Motor neuron (in vitro differentiated cells): ENCODE measurements at regions not wholly inside any gene's neighbourhood (a gene's known extent, or its start where the extent isn't known, plus 50 kb on each side); places are given as distances from the start of the nearest gene placed in this dataset.
A peak's percentile ranks its signal among the peaks of the same experiment; 100 is the strongest.

Experiments
- ATAC-seq, 8 experiments: fragments of 200-7000 bp; cut with Tn5 transposase; replicated peaks in 6 of 8; 2 replicates each; pipeline ENCODE4 v1.8.0; 2021; ENCODE audit warnings: mild to moderate bottlenecking in 8 of 8, moderate library complexity in 8 of 8
- H3K27ac ChIP-seq, 2 donors: fragments of 250-450 bp; sonication (Bioruptor Pico); 2 replicates each; pipeline ENCODE4 v1.9.0; 2021; ENCODE audit warnings: antibody characterized with exemption in 2 of 2, mild to moderate bottlenecking in 2 of 2, moderate library complexity in 1 of 2
- H3K4me1 ChIP-seq, 2 donors: fragments of 250-450 bp; sonication (Bioruptor Pico); replicated peaks in 1 of 2; 2 replicates each; pipeline ENCODE4 v1.6.1; 2021; ENCODE audit warnings: antibody characterized with exemption in 2 of 2, mild to moderate bottlenecking in 2 of 2, moderate library complexity in 1 of 2
- H3K4me3 ChIP-seq, 5 donors: fragments of 250-450 bp; sonication (Bioruptor Pico); 2 replicates each; pipeline ENCODE4 v1.9.0; 2021; ENCODE audit warnings: antibody characterized with exemption in 5 of 5, mild to moderate bottlenecking in 5 of 5, moderate library complexity in 4 of 5
- WGBS, 10 experiments: fragments of 450-650 bp; shearing (Covaris generic); methylation state at CpG; one replicate each; pipeline ENCODE4 v1.0.0; 2022; 5-methylcytosine and 5-hydroxymethylcytosine counted together
- in situ Hi-C, 9 experiments: fragments of 400-800 bp; cut with MboI; loops; one replicate each; pipeline ENCODE4 v1.15.0; 2021; ENCODE audit warnings: low sequenced_read_pairs in 9 of 9, low pct_unique_long_range_greater_than_20kb in 2 of 9; ENCODE audit not compliant: unreplicated experiment in 9 of 9

- 27 to 100% (median 85%) methylated on average over 2 to 4 of the region's 8 CpGs; no CpG with 5 or more reads in 4 of the 10 experiments for WGBS, 10 experiments
Measured at GRCh38 chr14:101249676-101250036, 311.6 kb upstream of the DIO3 start.

GRCh38 chr14:101250336-101250947, 310.9 kb upstream of the DIO3 start:
- peak in 1 of 8 experiments; percentile 29 for ATAC-seq
- H3K4me3 ChIP-seq: no peak overlapping the region
- peaks cover 0 to 15% of the 10 kb centered on the region in 2 donors for H3K4me1 ChIP-seq
- no peak overlapping the region for H3K27ac ChIP-seq
- WGBS, 10 experiments: 20 to 100% (median 65%) methylated on average over 1 to 4 of the region's 17 CpGs; no CpG with 5 or more reads in 2 of the 10 experiments
- in situ Hi-C loops: no loop called here

More at GRCh38 chr14:101249676-101250036, 311.6 kb upstream of the DIO3 start:
- Histone ChIP-seq H3K4me1 (peaks cover 0 to 7% of the 10 kb centered on the region in 2 donors), H3K27ac (no peak overlapping the region), H3K4me3 (no peak overlapping the region)
- ATAC-seq: no peak
- in situ Hi-C loops: loop anchor here in 1 of 9 experiments (25.0 kb wide), 1 partner anchor 587 kb away; no protein-coding TSS in a partner anchor

DNA sequence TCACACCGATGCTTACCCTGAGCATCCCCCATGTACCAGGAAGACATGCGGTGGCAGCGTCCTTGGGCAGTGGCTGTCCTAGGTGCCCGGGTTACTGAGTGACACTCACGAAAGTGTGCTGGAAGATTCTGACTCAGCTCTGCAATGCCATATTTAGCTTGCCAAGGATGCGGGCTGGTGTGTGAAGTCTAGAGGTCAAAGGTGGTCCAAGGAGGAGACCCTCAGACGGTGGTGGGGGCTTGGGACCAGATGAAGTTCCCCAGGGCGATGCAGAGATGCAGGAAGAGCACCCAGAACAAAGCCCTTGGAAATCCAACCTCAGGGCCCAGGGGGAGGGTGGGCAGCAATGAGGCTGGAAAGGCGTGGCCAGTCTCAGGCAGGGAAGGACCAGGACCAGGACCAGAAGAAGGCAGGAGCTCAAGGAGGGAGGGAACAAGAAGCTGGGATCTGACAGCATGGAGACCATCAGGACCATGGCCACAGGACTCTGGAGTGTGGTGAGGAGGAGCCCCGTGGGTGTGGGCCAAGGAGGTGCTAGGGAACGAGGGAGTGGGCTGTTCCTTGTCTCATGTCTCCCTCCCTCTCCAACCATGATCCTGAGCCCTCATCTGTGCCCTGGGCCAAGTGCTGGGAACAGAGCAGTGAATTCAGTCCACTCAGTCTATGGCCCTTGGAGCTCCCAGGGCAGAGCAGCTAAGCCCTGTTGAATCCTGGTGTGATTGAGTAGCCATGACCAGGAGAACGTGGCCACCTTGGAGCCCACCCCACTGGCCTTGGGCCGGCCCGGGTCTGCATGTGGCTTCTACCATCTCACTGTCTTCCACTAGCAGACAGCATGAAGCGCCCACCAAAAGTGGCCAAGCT, 310.1 kb upstream of the DIO3 start:
- Histone ChIP-seq H3K27ac (no peak overlapping the region), H3K4me3 (no peak overlapping the region), H3K4me1 (peaks cover 0 to 16% of the 10 kb centered on the region in 2 donors)
- in situ Hi-C loops: no loop called here
- 20 to 100% (median 67%) methylated on average over 1 to 7 of the region's 15 CpGs; no CpG with 5 or more reads in 3 of the 10 experiments for WGBS, 10 experiments
- ATAC-seq: no peak

GRCh38 chr14:101251812-101252442, 309.4 kb upstream of the DIO3 start:
- no peak overlapping the region for H3K27ac ChIP-seq
- in situ Hi-C loops: no loop called here
- H3K4me3 ChIP-seq: no peak overlapping the region
- H3K4me1 ChIP-seq: peaks cover 0 to 16% of the 10 kb centered on the region in 2 donors
- 61 to 100% (median 87%) methylated on average over 2 to 4 of the region's 15 CpGs; no CpG with 5 or more reads in 4 of the 10 experiments for WGBS, 10 experiments
- ATAC-seq: no peak

DNA sequence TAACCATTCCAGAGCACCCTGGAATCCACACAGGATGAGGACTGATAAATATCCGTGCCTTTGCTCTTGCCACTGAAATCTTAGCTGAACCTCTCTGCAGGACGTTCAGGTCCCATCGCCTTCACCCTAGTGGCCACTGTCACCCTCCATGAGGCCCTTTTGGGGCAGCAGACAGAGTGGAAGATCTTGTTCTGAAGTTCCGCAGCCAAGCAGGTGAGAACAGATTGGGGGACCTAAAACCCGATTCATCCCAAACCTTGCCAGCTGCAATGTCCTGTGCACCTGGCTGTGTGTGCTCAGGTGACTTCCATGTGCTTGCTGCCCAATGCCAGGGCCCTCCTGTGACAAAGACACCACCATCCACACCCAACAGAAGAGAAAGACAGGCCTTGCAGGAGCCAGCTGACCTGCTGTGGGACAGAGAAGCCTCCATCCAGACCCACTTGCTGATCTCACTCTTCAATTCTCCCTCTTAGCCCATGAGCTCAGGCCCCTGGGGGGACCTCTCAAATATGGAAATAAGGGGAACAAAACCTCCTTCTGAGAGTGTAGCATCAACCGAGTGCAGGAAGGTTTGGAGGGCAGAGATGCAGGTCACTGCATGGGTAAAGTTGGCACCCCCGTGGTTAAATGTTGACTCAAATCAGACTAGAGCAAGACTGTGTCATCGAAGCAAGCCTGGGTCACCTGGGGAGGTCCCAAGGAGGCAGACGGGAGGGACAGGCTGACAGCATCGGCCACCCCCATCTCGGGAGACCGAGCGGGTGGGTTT, 308.7 kb upstream of the DIO3 start:
- Histone ChIP-seq H3K4me3 (no peak overlapping the region), H3K27ac (no peak overlapping the region), H3K4me1 (peaks cover 0 to 16% of the 10 kb centered on the region in 2 donors)
- in situ Hi-C loops: no loop called here
- 80 to 100% (median 86%) methylated on average over 2 to 8 of the region's 13 CpGs; no CpG with 5 or more reads in 5 of the 10 experiments for WGBS, 10 experiments
- ATAC-seq: no peak

- no peak overlapping the region for H3K4me3 ChIP-seq
- H3K4me1 ChIP-seq: peaks cover 0 to 16% of the 10 kb centered on the region in 2 donors
- no peak for ATAC-seq
- 40 to 100% (median 80%) methylated on average over 1 to 2 of the region's 5 CpGs; no CpG with 5 or more reads in 2 of the 10 experiments for WGBS, 10 experiments
- peak overlapping the region in 1 of 2 donors; percentile 65 for H3K27ac ChIP-seq
- in situ Hi-C loops: no loop called here
Measured at GRCh38 chr14:101253948-101254347, 307.3 kb upstream of the DIO3 start.

- Histone ChIP-seq H3K27ac (peak overlapping the region in 1 of 2 donors; percentile 65), H3K4me3 (no peak overlapping the region), H3K4me1 (peaks cover 0 to 16% of the 10 kb centered on the region in 2 donors)
- 0 to 73% (median 52%) methylated on average over 1 to 12 of the region's 17 CpGs for WGBS, 10 experiments
- ATAC-seq: peak in 5 of 8 experiments; percentile 95 to 98 (median 96)
- in situ Hi-C loops: no loop called here
Measured at GRCh38 chr14:101254805-101255764, 306.2 kb upstream of the DIO3 start.

DNA sequence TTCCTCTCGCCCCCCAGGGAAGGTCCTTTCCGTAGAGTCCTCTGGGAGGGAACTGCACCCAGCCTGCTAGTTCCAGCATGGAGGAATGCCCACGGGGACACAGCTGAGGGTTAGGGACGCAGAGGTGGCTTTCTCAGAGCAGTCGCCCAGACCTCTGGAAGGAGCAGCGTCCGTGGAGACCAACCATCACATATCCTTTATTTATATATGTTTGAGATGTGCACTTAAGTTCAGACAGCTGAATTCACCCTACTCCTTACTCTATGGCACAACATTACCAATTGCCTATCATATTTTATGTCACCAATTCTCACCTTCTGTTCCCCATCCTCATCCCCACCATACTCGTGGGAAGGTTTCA, 305.6 kb upstream of the DIO3 start:
- no peak overlapping the region for H3K4me3 ChIP-seq
- no peak overlapping the region for H3K27ac ChIP-seq
- ATAC-seq: no peak
- peaks cover 0 to 16% of the 10 kb centered on the region in 2 donors for H3K4me1 ChIP-seq
- in situ Hi-C loops: no loop called here
- 14 to 100% (median 69%) methylated on average over 1 to 4 of the region's 8 CpGs; no CpG with 5 or more reads in 2 of the 10 experiments for WGBS, 10 experiments

DNA sequence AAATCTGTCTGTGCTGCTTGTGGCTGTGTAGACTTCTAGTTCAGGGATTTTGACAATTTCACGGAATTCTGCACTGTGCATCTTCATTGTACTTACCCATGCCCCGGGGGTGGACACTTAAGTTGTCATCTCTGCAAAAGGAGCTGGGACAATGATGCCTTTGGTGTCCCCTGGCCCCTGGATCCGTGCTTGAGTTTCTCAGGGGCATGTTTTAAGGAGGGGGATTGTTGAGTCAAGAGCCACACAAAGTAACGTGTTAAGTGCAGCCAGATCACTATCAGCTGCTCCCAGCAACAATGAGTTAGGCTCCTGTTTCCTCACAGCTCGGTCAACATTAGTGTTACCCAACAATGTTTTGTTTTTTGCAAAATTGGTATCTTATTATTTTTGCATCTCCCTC, 305.0 kb upstream of the DIO3 start:
- in situ Hi-C loops: no loop called here
- no peak overlapping the region for H3K27ac ChIP-seq
- ATAC-seq: no peak
- no peak overlapping the region for H3K4me3 ChIP-seq
- H3K4me1 ChIP-seq: peaks cover 0 to 16% of the 10 kb centered on the region in 2 donors
- 0 to 94% (median 60%) methylated on average over 1 to 5 of the region's 5 CpGs; no CpG with 5 or more reads in 1 of the 10 experiments for WGBS, 10 experiments

DNA sequence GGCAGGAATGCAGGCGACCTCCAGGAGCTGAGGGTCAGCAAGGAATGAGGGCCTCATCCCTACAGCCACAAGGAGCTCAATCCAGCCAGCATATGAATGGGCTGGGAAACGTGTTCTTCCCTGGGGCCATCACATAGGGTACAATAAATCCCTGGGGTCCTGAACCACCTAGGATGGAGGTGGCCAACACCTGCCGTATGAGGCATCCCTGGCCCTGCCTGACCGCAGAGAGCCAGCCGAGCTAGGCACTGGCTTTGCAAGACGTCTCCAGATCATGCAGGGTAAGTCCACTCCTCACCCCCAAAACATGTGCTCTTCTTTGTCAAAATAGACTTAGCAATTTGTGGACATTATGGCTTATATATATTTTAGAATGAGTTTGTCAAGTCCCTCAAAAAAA, 303.7 kb upstream of the DIO3 start:
- Histone ChIP-seq H3K4me1 (peaks cover 0 to 16% of the 10 kb centered on the region in 2 donors), H3K4me3 (no peak overlapping the region), H3K27ac (no peak overlapping the region)
- in situ Hi-C loops: no loop called here
- no peak for ATAC-seq
- WGBS, 10 experiments: 11 to 100% (median 72%) methylated on average over 1 to 6 of the region's 6 CpGs; no CpG with 5 or more reads in 4 of the 10 experiments

GRCh38 chr14:101259748-101260147, 301.5 kb upstream of the DIO3 start:
- ATAC-seq: no peak
- Histone ChIP-seq H3K4me1 (peaks cover 0 to 7% of the 10 kb centered on the region in 2 donors), H3K27ac (no peak overlapping the region), H3K4me3 (no peak overlapping the region)
- 55 to 100% (median 83%) methylated on average over 1 of the region's 1 CpG; no CpG with 5 or more reads in 1 of the 10 experiments for WGBS, 10 experiments
- in situ Hi-C loops: no loop called here
